HFFc6 (cell line): ENCODE measurements at regions not wholly inside any gene's neighbourhood (a gene's known extent, or its start where the extent isn't known, plus 50 kb on each side); places are given as distances from the start of the nearest gene placed in this dataset.

Source experiments
- DNase-seq: peaks from one replicate; pipeline ENCODE4 v3.0.0-alpha.2; 2018
- H3K27ac Mint-ChIP-seq: 2 replicates; pipeline ENCODE4 v1.8.0; 2020; ENCODE audit warnings: mild to moderate bottlenecking, mixed read lengths
- H3K27me3 Mint-ChIP-seq: 2 replicates; pipeline ENCODE4 v1.8.0; 2021; ENCODE audit warnings: mild to moderate bottlenecking, moderate library complexity, mixed read lengths; ENCODE audit not compliant: insufficient read depth
- H3K36me3 Mint-ChIP-seq: 2 replicates; pipeline ENCODE4 v1.8.0; 2021; ENCODE audit warnings: low read depth, mixed read lengths
- H3K4me1 Mint-ChIP-seq: 2 replicates; pipeline ENCODE4 v1.8.0; 2020; ENCODE audit warnings: low read depth, mixed read lengths
- H3K4me3 Mint-ChIP-seq: 2 replicates; pipeline ENCODE4 v1.8.0; 2020; ENCODE audit warnings: mild to moderate bottlenecking, moderate library complexity, mixed read lengths
- H3K9me3 Mint-ChIP-seq: 2 replicates; pipeline ENCODE4 v1.8.0; 2020; ENCODE audit warnings: mild to moderate bottlenecking, mixed read lengths
- TF ChIP-seq, protein P1 (sequence below): fragments of 200-600 bp; sonication (generic); IDR thresholded peaks from 2 replicates; pipeline ENCODE4 v1.5.0; 2021; ENCODE audit warnings: antibody characterized with exemption, mild to moderate bottlenecking

DNA sequence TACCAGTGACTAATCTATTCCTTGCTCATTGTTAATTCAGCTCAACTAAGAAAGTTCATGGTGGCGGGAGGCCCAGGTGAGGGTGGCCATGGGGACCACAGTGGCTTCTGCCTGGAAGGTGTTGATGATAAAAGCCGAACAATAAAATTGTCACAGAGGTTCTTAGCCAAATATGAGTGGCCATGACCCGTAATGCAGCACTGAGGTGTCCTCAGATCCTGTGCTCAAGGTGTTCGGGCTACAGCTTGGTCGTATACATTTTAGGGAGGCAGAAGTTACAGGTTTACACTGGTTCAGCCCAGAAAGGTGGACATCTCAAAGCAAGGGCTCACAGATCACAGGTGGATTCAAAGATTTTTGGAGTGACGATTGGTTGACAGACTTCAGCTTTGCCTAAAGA lies 98.5 kb upstream of the SNTG2 start:
- Mint-ChIP-seq H3K27ac (no peak overlapping the region), H3K4me1 (no peaks in the 10 kb centered on the region), H3K36me3 (no peaks in the 10 kb centered on the region), H3K4me3 (no peak overlapping the region), H3K27me3 (no peaks in the 10 kb centered on the region; the same call in none of the 2 replicates), H3K9me3 (no peaks in the 10 kb centered on the region; the same call in 1 of the 2 replicates)
- TF ChIP-seq, protein P1, sequence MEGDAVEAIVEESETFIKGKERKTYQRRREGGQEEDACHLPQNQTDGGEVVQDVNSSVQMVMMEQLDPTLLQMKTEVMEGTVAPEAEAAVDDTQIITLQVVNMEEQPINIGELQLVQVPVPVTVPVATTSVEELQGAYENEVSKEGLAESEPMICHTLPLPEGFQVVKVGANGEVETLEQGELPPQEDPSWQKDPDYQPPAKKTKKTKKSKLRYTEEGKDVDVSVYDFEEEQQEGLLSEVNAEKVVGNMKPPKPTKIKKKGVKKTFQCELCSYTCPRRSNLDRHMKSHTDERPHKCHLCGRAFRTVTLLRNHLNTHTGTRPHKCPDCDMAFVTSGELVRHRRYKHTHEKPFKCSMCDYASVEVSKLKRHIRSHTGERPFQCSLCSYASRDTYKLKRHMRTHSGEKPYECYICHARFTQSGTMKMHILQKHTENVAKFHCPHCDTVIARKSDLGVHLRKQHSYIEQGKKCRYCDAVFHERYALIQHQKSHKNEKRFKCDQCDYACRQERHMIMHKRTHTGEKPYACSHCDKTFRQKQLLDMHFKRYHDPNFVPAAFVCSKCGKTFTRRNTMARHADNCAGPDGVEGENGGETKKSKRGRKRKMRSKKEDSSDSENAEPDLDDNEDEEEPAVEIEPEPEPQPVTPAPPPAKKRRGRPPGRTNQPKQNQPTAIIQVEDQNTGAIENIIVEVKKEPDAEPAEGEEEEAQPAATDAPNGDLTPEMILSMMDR: no peak
- no peak for DNase-seq

DNA sequence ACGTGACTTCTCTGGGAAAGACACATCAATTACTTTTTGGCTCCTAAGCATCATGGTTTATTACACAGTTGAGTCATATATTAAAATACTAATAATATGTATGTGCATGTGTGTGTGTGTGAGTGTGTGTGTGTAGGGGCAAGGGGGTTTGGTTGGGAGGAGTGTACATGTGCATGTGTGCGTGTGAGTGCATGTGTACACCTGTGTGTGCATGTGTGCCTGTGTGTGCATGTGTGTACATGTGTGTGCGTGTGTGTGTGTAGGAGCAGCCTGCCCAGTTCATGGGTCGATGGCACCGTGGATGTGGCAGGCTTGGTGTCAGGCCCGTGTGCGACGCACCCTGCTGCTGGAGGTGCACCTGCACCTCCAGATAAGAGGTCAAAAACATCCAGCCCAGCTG lies 99.0 kb upstream of the SNTG2 start:
- no peak for DNase-seq
- Mint-ChIP-seq H3K9me3 (no peaks in the 10 kb centered on the region; the same call in 1 of the 2 replicates), H3K36me3 (no peaks in the 10 kb centered on the region), H3K27ac (no peak overlapping the region), H3K27me3 (no peaks in the 10 kb centered on the region; the same call in 1 of the 2 replicates), H3K4me1 (no peaks in the 10 kb centered on the region), H3K4me3 (no peak overlapping the region)
- TF ChIP-seq, protein P1: no peak

DNA sequence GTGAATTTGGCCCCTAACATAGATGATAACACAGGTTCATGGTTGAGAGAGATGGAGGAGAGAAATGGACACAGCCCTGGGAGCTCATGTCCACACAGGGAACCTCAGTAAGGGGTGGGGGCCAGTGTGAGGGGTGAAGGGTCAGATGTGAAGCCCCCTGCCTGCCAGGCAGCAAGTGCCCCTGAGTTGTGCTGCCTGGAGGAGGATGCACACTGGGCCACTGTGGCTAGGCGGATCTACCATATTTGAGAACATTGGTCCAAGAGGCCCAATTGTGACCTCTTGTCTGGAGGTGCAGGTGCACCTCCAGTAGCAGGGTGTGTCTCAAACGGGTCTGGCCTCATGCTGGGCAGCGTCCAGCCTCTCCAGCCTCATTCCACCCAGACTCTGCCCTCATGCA lies 99.6 kb upstream of the SNTG2 start:
- Mint-ChIP-seq H3K9me3 (peaks cover under 1% of the 10 kb centered on the region), H3K4me1 (no peaks in the 10 kb centered on the region), H3K27me3 (no peaks in the 10 kb centered on the region; the same call in 1 of the 2 replicates), H3K27ac (no peak overlapping the region), H3K36me3 (no peaks in the 10 kb centered on the region), H3K4me3 (no peak overlapping the region)
- TF ChIP-seq, protein P1: no peak
- DNase-seq: no peak

DNA sequence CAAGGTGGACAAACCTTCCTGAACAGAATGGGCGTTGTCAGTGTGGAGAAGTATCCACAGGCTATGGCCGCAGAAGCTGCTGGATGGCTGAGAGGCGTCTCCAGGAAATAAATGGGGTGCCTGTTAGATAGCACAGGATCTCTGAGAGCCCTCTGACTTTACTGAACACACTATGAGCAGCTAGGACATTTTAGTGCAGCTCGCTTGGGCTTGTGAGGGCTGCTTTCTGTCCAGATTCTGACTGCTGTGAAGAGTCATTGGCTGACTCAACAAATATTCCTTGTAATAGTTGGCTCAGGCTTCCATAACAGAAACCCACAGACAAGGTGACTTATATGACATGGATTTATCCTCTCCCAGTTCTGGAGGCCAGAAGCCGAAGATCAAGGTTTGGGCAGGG lies 100.2 kb upstream of the SNTG2 start:
- TF ChIP-seq, protein P1: no peak
- no peak overlapping the region for H3K4me3 Mint-ChIP-seq
- no peaks in the 10 kb centered on the region; the same call in 1 of the 2 replicates for H3K27me3 Mint-ChIP-seq
- no peak for DNase-seq
- H3K27ac Mint-ChIP-seq: no peak overlapping the region
- H3K4me1 Mint-ChIP-seq: no peaks in the 10 kb centered on the region
- H3K36me3 Mint-ChIP-seq: no peaks in the 10 kb centered on the region
- peaks cover 3% of the 10 kb centered on the region for H3K9me3 Mint-ChIP-seq

DNA sequence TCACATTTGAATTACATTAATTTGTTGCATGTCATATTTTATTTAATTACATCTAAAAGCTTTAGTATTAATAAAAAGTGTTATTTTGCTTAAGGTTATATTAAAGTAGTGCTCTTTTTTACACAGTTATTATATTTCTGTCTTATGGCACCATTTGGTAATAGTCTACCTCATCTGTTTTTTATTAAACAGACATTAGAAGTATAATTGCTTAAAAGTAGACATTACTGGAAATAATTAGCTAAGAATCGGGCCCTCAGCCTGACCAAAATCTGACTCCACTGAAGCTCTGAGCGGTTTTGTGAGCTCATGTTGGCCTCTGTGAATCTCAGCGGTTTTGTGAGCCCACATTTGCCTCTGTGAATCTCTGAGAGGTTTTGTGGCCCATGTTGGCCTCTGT lies 102.5 kb upstream of the SNTG2 start:
- DNase-seq: no peak
- Mint-ChIP-seq H3K4me1 (no peaks in the 10 kb centered on the region), H3K27ac (no peak overlapping the region), H3K4me3 (no peak overlapping the region), H3K27me3 (no peaks in the 10 kb centered on the region), H3K36me3 (no peaks in the 10 kb centered on the region), H3K9me3 (peaks cover 3% of the 10 kb centered on the region)
- TF ChIP-seq, protein P1: no peak

DNA sequence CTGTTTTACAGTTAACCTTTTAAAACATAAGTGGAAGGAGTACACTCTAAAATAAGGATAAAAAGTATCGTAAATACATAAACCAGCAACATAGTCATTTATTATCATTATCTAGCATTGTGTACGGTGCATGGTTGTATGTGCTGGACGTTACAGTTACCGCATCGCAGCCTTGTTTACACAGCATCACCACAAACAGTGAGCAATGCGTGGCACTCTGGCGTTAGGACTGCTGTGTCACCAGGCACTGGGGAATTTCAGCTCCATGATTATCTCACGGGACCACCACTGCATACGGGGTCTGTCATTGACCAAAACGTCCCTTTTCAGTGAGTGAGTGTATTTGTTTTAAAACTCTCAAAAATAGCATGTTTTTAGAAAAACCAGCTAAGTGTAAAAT lies 103.0 kb upstream of the SNTG2 start:
- TF ChIP-seq, protein P1: no peak
- H3K27me3 Mint-ChIP-seq: no peaks in the 10 kb centered on the region
- H3K27ac Mint-ChIP-seq: no peak overlapping the region
- H3K4me1 Mint-ChIP-seq: no peaks in the 10 kb centered on the region
- peaks cover 4% of the 10 kb centered on the region for H3K9me3 Mint-ChIP-seq
- no peak overlapping the region for H3K4me3 Mint-ChIP-seq
- no peaks in the 10 kb centered on the region for H3K36me3 Mint-ChIP-seq
- no peak for DNase-seq
